T follicular helper cell (primary cell): ENCODE measurements at regions not wholly inside any gene's neighbourhood (a gene's known extent, or its start where the extent isn't known, plus 50 kb on each side); places are given as distances from the start of the nearest gene placed in this dataset.

Experiments
- DNase-seq: peaks from one replicate; pipeline ENCODE4 v3.0.0-alpha.2; 2020; ENCODE audit warnings: low read depth

DNA sequence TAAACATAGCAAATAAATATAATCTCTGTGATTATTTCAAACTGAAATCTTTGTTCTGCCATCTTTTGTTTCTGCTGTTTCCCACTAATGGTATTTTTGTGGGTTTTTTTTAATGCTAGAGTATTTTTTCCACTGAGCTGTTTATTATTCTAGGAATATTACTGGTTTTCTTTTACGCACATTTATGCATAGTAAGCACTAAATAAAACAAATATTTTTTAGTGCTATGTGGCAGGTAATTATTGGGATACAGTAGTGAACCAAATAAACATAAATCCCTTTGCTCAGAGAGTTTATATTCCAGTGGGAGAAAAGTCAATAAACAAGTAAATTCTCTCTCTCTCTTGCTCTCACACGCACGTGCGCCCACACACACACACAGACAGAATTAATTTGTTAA is 397.4 kb downstream of the PRDM5 start:
- DNase-seq = no peak

GRCh38 chr4:120524237-120524636 is 398.3 kb downstream of the PRDM5 start:
- no peak for DNase-seq

DNA sequence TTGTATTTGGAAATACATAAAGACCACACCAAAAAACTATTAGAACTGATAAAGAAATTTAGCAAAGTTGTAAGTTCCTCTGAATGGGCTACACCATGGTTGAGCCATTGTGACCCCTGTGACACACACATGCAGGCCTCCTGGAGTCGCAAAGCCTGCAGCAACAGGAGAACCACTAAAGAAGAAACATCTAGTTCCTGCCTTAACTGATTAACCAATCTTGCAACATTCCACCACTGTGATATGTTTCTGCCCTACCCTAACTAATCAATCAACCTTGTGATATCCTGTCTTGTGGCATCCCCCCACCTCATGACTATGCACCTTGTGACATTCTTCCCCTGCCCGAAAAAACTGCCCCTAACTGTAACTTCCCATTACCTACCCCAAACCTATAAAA is 401.8 kb downstream of the PRDM5 start:
- DNase-seq = no peak

DNA sequence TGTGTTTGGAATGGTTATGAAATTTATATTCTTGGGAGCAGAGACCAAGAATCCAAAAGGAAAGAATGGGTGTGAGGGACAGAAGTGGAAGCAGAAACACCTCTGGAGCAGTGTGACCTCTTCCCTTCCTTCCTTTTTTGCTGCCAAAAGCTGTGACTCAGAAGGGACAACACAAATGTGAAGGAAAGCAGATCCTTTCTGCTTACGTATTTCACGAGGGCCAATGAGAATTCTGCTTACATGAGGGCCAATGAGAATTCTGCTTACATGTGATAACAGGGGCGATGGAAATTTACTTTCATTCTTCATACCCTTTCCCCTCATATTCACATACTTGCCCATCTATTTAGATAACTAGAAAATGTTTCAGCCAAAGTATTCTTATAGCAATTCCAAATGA is 404.6 kb downstream of the PRDM5 start:
- no peak for DNase-seq

DNA sequence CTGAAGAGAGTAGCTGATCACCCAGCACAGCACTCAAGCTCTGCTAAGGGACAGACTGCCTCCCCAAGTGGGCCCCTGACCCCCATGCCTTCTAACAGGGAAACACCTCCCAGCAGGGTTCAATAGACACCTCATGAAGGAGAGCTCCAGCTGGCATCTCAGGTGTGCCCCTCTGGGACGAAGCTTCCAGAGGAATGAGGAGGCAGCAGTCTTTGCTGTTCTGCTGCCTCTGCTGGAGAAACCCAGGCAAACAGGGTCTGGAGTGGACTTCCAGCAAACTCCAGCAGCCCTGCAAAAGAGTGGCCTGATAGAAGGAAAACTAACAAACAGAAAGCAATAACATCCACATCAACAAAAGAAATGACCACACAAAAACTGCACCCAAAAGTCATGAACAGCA is 412.8 kb downstream of the PRDM5 start:
- DNase-seq = no peak

GRCh38 chr4:120509222-120509621 is 413.3 kb downstream of the PRDM5 start:
- no peak for DNase-seq

GRCh38 chr4:120508036-120508435 is 414.5 kb downstream of the PRDM5 start:
- no peak for DNase-seq

DNA sequence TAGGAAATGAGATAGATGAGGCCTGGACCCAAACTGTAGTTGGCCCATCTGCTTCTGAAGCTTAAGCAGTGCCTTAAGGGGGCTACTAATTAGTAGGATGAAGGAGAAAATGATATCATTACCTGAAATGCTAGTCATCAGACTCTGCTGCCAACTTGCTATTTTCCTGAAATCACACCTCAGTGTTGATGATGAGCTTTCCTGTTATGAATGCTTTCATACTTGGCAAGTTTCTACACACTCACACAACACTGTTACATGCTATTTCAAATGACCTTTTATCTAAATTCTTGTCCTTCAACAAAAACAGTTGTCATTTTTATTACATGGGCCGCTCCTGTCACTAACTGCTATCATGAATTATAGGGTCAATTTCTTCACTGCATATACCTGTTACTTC is 416.0 kb downstream of the PRDM5 start:
- DNase-seq = no peak

DNA sequence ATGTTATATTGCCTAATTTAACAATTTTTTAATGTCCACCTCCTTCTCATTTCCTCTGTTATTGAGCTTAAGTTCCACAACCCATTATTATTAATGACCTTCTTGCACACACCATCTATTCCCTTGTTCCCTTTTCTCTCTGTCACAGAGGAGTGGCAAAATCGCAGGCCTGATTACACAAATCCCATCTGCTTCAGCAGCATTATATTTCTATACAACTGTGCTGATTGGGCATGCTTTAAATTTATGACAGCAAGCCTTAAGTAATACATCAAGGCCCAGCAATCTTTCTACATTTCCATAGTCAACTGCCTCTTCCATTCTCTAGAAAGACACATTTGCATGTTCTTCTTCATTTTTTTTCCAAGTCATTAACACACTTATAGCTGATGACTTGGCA is 423.8 kb downstream of the PRDM5 start:
- no peak for DNase-seq

- DNase-seq = no peak
Measured at GRCh38 chr4:120491481-120491880, 424.8 kb upstream of the MAD2L1 start.

DNA sequence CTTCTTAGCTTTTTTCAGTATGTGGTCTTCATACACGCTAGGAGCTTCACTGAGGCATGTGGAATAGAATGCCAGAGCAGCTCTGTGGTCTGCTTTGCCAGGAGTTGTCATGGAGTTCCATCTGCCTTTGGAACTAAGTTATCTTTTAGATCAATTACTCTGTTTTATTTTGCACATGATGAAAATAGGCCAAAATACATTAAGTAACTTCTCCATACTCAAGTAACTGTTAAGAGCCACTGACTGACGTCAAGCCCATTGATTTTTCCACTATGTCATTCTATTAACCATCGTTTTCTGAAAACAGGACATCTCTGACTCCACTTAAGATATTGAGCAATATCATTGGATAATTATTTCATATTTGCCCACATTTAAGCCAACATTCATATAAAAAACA is 415.1 kb upstream of the MAD2L1 start:
- DNase-seq = no peak

DNA sequence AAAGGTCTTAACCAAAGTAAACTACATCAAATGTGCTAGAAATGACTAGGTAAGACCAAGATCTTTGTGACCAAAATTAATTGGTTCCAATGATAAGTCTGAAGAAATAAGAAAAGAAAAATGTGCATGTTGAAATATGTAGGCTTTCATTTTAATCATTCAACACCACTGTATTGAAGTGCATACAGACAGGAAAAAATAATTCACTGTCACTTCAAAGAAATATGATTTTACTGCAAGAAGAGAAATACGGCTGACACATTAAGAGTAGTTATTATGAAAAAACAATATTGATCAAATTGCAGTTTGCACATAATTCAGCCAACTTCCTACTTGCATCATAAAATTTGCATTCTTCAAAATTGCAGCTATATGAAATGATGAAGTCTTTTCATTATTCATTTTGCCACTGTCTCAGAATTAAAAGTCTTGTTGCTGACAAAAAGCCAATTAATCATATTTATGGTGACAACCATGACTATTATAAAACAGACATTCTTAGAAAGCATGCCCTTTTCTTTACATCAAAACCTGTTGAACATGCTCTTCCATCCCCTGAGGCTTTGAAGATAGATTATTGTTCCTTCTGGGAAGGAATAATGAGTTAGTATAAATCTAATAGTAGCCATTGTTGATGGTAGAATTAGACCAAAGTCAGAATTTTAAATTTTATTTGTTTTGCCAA is 405.9 kb upstream of the MAD2L1 start:
- DNase-seq = no peak

- no peak for DNase-seq
Measured at GRCh38 chr4:120466429-120466828, 399.8 kb upstream of the MAD2L1 start.

- DNase-seq = no peak
Measured at GRCh38 chr4:120454788-120455187, 388.1 kb upstream of the MAD2L1 start.

DNA sequence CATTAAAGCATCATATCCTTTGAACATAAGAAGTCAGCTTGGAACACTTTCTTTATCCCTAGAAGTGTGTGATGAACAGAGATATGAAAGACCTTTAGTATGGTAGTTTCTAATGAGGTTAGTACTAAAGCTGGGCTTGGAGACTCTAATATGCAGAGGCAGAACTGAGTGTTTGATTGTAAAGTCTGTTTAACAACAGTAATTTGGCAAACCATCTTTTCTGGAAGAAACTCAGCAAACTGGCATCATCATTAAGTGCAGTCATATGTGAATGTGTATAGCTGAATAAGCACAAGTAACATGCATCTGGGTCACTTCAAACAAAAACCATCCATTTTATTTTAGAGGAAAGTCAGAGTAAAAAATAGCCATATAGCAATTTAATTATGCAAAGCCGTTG is 385.9 kb upstream of the MAD2L1 start:
- DNase-seq = no peak

- DNase-seq = no peak
Measured at GRCh38 chr4:120452001-120452400, 385.4 kb upstream of the MAD2L1 start.

GRCh38 chr4:120447774-120448173 is 381.1 kb upstream of the MAD2L1 start:
- DNase-seq = no peak

- no peak for DNase-seq
Measured at GRCh38 chr4:120446051-120446567, 379.5 kb upstream of the MAD2L1 start.

GRCh38 chr4:120445186-120445585 is 378.5 kb upstream of the MAD2L1 start:
- DNase-seq = no peak

DNA sequence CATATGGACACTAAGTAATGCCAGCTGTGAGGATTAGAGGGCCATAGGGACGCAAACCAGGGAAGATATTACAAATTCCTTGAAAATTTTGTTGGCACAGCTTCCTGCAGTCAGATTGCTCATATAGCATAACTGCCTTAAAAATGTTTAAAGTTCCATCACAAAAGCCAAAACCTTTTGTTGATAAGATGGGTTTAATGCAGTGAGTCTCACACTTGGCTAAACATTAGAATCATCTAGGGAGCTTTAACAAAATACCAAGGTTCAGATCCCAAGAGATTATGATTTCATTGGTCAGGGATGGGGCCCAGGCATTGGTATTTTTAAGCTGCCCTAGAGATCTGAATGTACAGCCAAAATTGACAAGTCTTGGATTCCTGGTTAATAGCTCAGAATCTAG is 376.5 kb upstream of the MAD2L1 start:
- no peak for DNase-seq

DNA sequence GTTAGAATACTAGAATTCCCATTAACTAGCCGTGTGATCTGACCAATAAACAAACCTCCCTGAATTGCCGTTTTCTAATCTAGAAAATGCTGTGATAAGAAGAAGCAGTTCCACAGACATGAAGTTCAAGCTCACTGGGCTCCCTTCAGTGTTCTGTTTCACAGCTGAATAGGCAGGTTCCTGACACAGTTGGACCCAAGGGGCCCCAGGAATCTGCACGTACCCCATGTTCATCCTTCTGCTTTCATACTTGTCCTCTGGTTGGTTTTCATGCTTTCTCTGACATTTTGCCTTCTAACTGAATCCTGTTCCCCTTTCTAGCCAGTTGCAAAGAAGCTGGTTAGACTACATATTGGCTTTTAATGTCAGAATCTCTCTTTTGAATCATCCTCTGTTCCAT is 374.1 kb upstream of the MAD2L1 start:
- no peak for DNase-seq

GRCh38 chr4:120435179-120435578 is 368.5 kb upstream of the MAD2L1 start:
- no peak for DNase-seq

DNA sequence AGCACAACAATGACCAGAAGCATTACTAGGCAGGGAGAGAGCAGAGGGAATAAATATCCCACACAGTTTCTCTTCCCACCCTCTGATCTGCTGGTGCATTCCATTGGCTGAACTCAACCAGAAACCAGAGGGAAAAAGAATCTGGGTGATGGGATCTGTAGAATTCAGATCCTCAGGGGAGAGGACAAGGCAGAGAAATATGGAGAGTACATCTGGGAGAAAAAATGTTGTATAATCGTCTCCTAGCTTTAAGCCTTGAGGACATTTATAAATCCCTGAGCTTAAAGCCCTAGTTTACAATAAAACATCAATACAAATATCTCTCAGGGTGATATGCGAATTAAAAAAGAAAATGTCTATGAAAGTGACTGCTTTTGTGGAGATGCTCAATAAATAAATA is 368.1 kb upstream of the MAD2L1 start:
- no peak for DNase-seq

GRCh38 chr4:120432301-120432860 is 365.7 kb upstream of the MAD2L1 start:
- DNase-seq = no peak
